ENCODE measurements at regions not wholly inside any gene's neighbourhood (a gene's known extent, or its start where the extent isn't known, plus 50 kb on each side); places are given as distances from the start of the nearest gene placed in this dataset.

DNA sequence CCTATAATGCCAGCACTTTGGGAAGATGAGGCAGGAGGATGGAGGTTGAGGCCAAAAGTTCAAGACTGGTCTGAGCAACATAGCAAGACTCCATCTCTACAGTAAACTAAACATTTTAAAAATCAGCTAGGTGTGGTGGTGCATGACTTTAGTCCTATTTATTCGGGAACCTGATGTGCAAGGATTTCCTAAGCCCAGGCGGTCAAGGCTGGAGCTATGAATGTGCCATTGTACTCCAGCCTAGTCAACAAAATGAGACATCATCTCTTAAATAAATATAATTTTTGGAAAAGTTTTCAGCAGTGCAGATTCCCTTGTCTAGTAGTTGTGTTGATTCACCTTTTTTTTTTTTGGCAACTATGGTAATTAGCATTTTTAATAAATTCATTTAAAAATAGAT lies 928.7 kb upstream of the PRKX start:
- Histone ChIP-seq H3K4me3 (ENCODE audit: insufficient read depth, low read depth, low read length) (no peak overlapping the region), H3K9ac (ENCODE audit: low read depth, low read length) (no peak overlapping the region), H3K27ac (ENCODE audit: insufficient read depth, low read length) (no peak overlapping the region), H4K91ac (ENCODE audit: insufficient read depth, low read depth, low read length) (no peak overlapping the region), H3K27me3 (ENCODE audit: control insufficient read depth, insufficient read depth, low read length) (no peaks in the 10 kb centered on the region), H3K23ac (ENCODE audit: low read depth, low read length) (no peak overlapping the region), H2AFZ (replicated peaks; ENCODE audit: low read length, poor library complexity) (no peak overlapping the region), H4K20me1 (ENCODE audit: insufficient read depth, low read length) (no peaks in the 10 kb centered on the region), H2BK5ac (ENCODE audit: low read depth, low read length, poor library complexity, severe bottlenecking) (no peak overlapping the region), H2AK9ac (replicated peaks; ENCODE audit: low read depth, low read length, poor library complexity) (no peak overlapping the region), H3K4ac (ENCODE audit: low read depth, low read length) (no peak overlapping the region), H3K36me3 (ENCODE audit: control insufficient read depth, insufficient read depth, low read length) (no peaks in the 10 kb centered on the region), H3K14ac (replicated peaks; ENCODE audit: low read depth, low read length) (no peak overlapping the region), H2BK20ac (ENCODE audit: low read depth, low read length) (no peak overlapping the region), H3K56ac (ENCODE audit: extremely low read depth, insufficient read depth, low read length) (no peak overlapping the region), H2BK120ac (ENCODE audit: low read depth, low read length) (no peak overlapping the region), H2BK15ac (ENCODE audit: low read depth, low read length) (no peak overlapping the region), H4K5ac (ENCODE audit: low read depth, low read length) (no peak overlapping the region), H3K18ac (ENCODE audit: low read depth, low read length) (no peak overlapping the region), H4K8ac (ENCODE audit: low read depth in 2 of 2, low read length in 2 of 2) (no peak overlapping the region), H3K4me1 (ENCODE audit: control insufficient read depth, insufficient read depth, low read length) (no peaks in the 10 kb centered on the region), H3K4me2 (ENCODE audit: low read depth, low read length) (no peak overlapping the region), H3K9me1 (ENCODE audit: insufficient read depth, low read length) (no peaks in the 10 kb centered on the region), H3K9me3 (ENCODE audit: control insufficient read depth, insufficient read depth, low read length) (peaks cover 4% of the 10 kb centered on the region), H2AK5ac (ENCODE audit: low read depth, low read length) (no peak overlapping the region), H3K79me1 (ENCODE audit: low read depth in 1 of 2, low read length in 2 of 2) (no peaks in the 10 kb centered on the region)
- ChIA-PET CTCF (interaction anchor here (0.7 kb wide), 1 partner anchor 25 kb away, joined by 3 read pairs; no protein-coding TSS in a partner anchor), POLR2A (ENCODE audit: unreplicated experiment) (no interaction called here)
- ATAC-seq (ENCODE audit: low read depth), result no peak
- in situ Hi-C loops (cut with MboI; ENCODE audit: low sequenced_read_pairs), result no loop called here
- intact Hi-C loops (cut with micrococcal nuclease), result no loop called here
- no peak for DNase-seq
- TF ChIP-seq FOS (IDR thresholded peaks at IDR 0.05; ENCODE audit: low read depth, low read length), result no peak
- TF ChIP-seq, protein P1, sequence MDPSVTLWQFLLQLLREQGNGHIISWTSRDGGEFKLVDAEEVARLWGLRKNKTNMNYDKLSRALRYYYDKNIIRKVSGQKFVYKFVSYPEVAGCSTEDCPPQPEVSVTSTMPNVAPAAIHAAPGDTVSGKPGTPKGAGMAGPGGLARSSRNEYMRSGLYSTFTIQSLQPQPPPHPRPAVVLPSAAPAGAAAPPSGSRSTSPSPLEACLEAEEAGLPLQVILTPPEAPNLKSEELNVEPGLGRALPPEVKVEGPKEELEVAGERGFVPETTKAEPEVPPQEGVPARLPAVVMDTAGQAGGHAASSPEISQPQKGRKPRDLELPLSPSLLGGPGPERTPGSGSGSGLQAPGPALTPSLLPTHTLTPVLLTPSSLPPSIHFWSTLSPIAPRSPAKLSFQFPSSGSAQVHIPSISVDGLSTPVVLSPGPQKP (IDR thresholded peaks at IDR 0.05; ENCODE audit: borderline replicate concordance, low read depth, low read length), result no peak
- no peak for TF ChIP-seq BHLHE40 (IDR thresholded peaks at IDR 0.05; ENCODE audit: low read depth, low read length)
- TF ChIP-seq SMC3 (IDR thresholded peaks at IDR 0.05; ENCODE audit: low read depth, low read length), result no peak
- no peak for TF ChIP-seq RCOR1 (IDR thresholded peaks at IDR 0.05; ENCODE audit: insufficient replicate concordance, low read length)
- TF ChIP-seq RFX5 (IDR thresholded peaks at IDR 0.05; ENCODE audit: low read depth, low read length), result no peak
- TF ChIP-seq RAD21 (IDR thresholded peaks at IDR 0.05; ENCODE audit: low read length), result no peak
- TF ChIP-seq, protein P2, sequence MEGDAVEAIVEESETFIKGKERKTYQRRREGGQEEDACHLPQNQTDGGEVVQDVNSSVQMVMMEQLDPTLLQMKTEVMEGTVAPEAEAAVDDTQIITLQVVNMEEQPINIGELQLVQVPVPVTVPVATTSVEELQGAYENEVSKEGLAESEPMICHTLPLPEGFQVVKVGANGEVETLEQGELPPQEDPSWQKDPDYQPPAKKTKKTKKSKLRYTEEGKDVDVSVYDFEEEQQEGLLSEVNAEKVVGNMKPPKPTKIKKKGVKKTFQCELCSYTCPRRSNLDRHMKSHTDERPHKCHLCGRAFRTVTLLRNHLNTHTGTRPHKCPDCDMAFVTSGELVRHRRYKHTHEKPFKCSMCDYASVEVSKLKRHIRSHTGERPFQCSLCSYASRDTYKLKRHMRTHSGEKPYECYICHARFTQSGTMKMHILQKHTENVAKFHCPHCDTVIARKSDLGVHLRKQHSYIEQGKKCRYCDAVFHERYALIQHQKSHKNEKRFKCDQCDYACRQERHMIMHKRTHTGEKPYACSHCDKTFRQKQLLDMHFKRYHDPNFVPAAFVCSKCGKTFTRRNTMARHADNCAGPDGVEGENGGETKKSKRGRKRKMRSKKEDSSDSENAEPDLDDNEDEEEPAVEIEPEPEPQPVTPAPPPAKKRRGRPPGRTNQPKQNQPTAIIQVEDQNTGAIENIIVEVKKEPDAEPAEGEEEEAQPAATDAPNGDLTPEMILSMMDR (conservative IDR thresholded peaks at IDR 0.05; ENCODE audit: low read depth, low read length), result no peak
- TF ChIP-seq NFE2L2 (IDR thresholded peaks at IDR 0.05; ENCODE audit: low read depth, low read length), result no peak
- TF ChIP-seq CEBPB (IDR thresholded peaks at IDR 0.05; ENCODE audit: low read depth, low read length), result no peak
- dilution Hi-C loops (cut with HindIII; ENCODE audit: low sequenced_read_pairs, unreplicated experiment), result no loop called here
- BruUV-seq (replicated peaks), result no TSS peak
- WGBS, 2 experiments (ENCODE audit: extremely low coverage in 2 of 2, insufficient read length in 1 of 2), result no CpG with 5 or more reads among the region's 2 CpGs

Measured in IMR-90 (cell line).